GM12878 (cell line): ENCODE measurements at regions not wholly inside any gene's neighbourhood (a gene's known extent, or its start where the extent isn't known, plus 50 kb on each side); places are given as distances from the start of the nearest gene placed in this dataset.
A peak's percentile ranks its signal among the peaks of the same experiment; 100 is the strongest.

ENCODE experiments used
- ATAC-seq: fragments of 200-7000 bp; cut with Tn5 transposase; 3 replicates; pipeline ENCODE4 v1.9.1; 2020; ENCODE audit warnings: mild to moderate bottlenecking, moderate library complexity
- BruUV-seq: library from RNA; stranded (reverse); fragments of 400-500 nt; replicated peaks from 2 replicates; lab custom pipeline; 2021; lab: Mats Ljungman, UMichigan
- CTCF ChIA-PET: fragments of 300-600 bp; sonication (Branson Sonifier 250); formaldehyde crosslinking; extraction: SDS; loops from one replicate; lab custom pipeline; 2021; ENCODE audit warnings: inconsistent platforms; lab: Yijun Ruan, JAX
- POLR2A ChIA-PET: fragments of 350-600 bp; formaldehyde crosslinking; extraction: SDS; loops from one replicate; lab custom pipeline; 2021; ENCODE audit warnings: inconsistent platforms; lab: Charles Lee
- RAD21 ChIA-PET: fragments of 300-600 bp; sonication (Branson Sonifier 250); formaldehyde crosslinking; loops from one replicate; lab custom pipeline; 2023; ENCODE audit warnings: antibody characterized with exemption; ENCODE audit not compliant: unreplicated experiment; lab: Charles Lee
- SMC1A ChIA-PET: fragments of 300-600 bp; sonication (Branson Sonifier 250); formaldehyde crosslinking; loops from one replicate; lab custom pipeline; 2023; ENCODE audit not compliant: unreplicated experiment, uncharacterized antibody; lab: Charles Lee
- DNase-seq: peaks from one replicate; pipeline ENCODE4 v3.0.0-alpha.2; 2011; ENCODE audit warnings: low read depth, low spot score
- FAIRE-seq: peaks from 3 replicates; lab custom pipeline; 2011; peaks lifted over from hg19 to GRCh38; lab: Jason Lieb, UNC
- H2AFZ ChIP-seq: 2 replicates; pipeline ENCODE4 v1.6.0; 2011; ENCODE audit warnings: low read depth, low read length, control low read depth; ENCODE audit not compliant: control insufficient read depth
- H3K27ac ChIP-seq: 2 replicates; pipeline ENCODE4 v1.5.1; 2011; ENCODE audit warnings: control low read depth; ENCODE audit not compliant: control insufficient read depth, insufficient read depth
- H3K27me3 ChIP-seq, 2 experiments: replicated peaks in 1 of 2; 2 replicates each; pipeline versions ENCODE4 v1.6.0 to v1.6.1; 2011; ENCODE audit warnings: low read length in 1 of 2; ENCODE audit not compliant: control insufficient read depth in 2 of 2, insufficient read depth in 2 of 2
- H3K36me3 ChIP-seq, 2 experiments: 2 replicates each; pipeline ENCODE4 v1.5.1; 2011; ENCODE audit warnings: low read length in 1 of 2; ENCODE audit not compliant: control insufficient read depth in 2 of 2, insufficient read depth in 2 of 2
- H3K4me1 ChIP-seq: 2 replicates; pipeline ENCODE4 v1.6.1; 2011; ENCODE audit warnings: mild to moderate bottlenecking, low read length, moderate library complexity, mixed read lengths; ENCODE audit not compliant: control insufficient read depth, insufficient read depth
- H3K4me2 ChIP-seq: 2 replicates; pipeline ENCODE4 v1.6.0; 2011; ENCODE audit warnings: control low read depth; ENCODE audit not compliant: control insufficient read depth, insufficient read depth
- H3K4me3 ChIP-seq: fragments of 200-600 bp; sonication (generic); 2 replicates; pipeline ENCODE4 v1.5.1; 2016
- H3K79me2 ChIP-seq: 2 replicates; pipeline ENCODE4 v1.6.0; 2011; ENCODE audit warnings: low read length; ENCODE audit not compliant: control insufficient read depth, insufficient read depth
- H3K9ac ChIP-seq: 2 replicates; pipeline ENCODE4 v1.8.0; 2011; ENCODE audit warnings: low read length, control low read depth, mixed read lengths; ENCODE audit not compliant: control insufficient read depth, insufficient read depth
- H3K9me3 ChIP-seq: replicated peaks from 3 replicates; pipeline ENCODE4 v1.5.1; 2011; ENCODE audit warnings: mild to moderate bottlenecking, low read length; ENCODE audit not compliant: control insufficient read depth, insufficient read depth
- H4K20me1 ChIP-seq: 2 replicates; pipeline ENCODE4 v1.6.0; 2011; ENCODE audit not compliant: control insufficient read depth, insufficient read depth
- CTCF ChIP-seq, 3 experiments: IDR thresholded peaks in 2 of 3; conservative IDR thresholded peaks in 1 of 3; 2 replicates each; pipeline ENCODE4 v1.5.1; 2011; ENCODE audit warnings: low read depth in 3 of 3, low read length in 3 of 3, mild to moderate bottlenecking in 3 of 3, control low read depth in 2 of 3, moderate library complexity in 2 of 3, inconsistent platforms in 1 of 3, mixed read lengths in 1 of 3; ENCODE audit not compliant: control insufficient read depth in 2 of 3, insufficient read depth in 1 of 3; ENCODE audit errors: extremely low read depth in 1 of 3
- KDM1A ChIP-seq: fragments of 200-600 bp; sonication (generic); IDR thresholded peaks from 2 replicates; pipeline ENCODE4 v1.6.1; 2016; ENCODE audit warnings: borderline replicate concordance
- POLR2A ChIP-seq: IDR thresholded peaks from 2 replicates; pipeline ENCODE4 v1.6.1; 2011; ENCODE audit warnings: low read depth, mild to moderate bottlenecking, low read length
- POLR2AphosphoS5 ChIP-seq: IDR thresholded peaks from 2 replicates; pipeline ENCODE4 v1.6.1; 2011; ENCODE audit warnings: mild to moderate bottlenecking, low read length, inconsistent platforms
- SP1 ChIP-seq: IDR thresholded peaks from one replicate; pipeline ENCODE4 v1.6.1; 2011; ENCODE audit warnings: low read depth, low read length
- ZSCAN29 ChIP-seq: fragments of 450-650 bp; IDR thresholded peaks from 2 replicates; pipeline ENCODE4 v1.6.1; 2017; ENCODE audit warnings: mild to moderate bottlenecking, moderate library complexity
- WGBS: methylation state at CpG from one replicate; pipeline ENCODE4 v1.1.6; 2016; ENCODE audit warnings: low lambda C conversion rate; ENCODE audit not compliant: insufficient replicate concordance, insufficient coverage; ENCODE audit errors: missing lambda C conversion rate; 5-methylcytosine and 5-hydroxymethylcytosine counted together
- in situ Hi-C: fragments of 300-500 bp; cut with MboI; formaldehyde crosslinking; loops from 9 replicates; pipeline ENCODE4 v1.14.3; 2018; ENCODE audit warnings: mixed read lengths
- intact Hi-C: fragments of 100-400 bp; cut with micrococcal nuclease; formaldehyde crosslinking; loops from one replicate; pipeline ENCODE4 v1.14.2; 2022; ENCODE audit not compliant: unreplicated experiment

DNA sequence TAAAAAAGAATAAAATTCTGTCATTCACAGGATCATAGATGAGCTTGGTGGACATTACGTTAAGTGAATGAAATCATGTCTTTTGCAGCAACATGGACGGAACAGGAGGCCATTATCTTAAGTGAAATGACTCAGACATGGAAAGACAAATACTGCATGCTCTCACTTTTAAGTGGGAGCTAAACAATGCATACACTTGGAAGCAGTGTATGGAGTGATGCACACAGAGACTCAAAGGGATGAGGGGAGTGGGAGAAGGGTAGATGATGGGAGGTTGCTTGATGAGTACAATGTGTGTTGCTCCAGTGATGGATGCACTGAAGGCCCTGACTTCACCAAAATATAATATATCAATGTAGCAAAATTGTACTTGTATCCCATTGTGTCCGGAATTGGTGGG lies 293.4 kb downstream of the CD109 start:
- Histone ChIP-seq H3K27me3 (no peaks in the 10 kb centered on the region), H3K9ac (no peak overlapping the region), H3K27ac (no peak overlapping the region), H2AFZ (no peak overlapping the region), H3K79me2 (no peaks in the 10 kb centered on the region), H3K4me3 (no peak overlapping the region), H3K4me1 (no peaks in the 10 kb centered on the region), H3K36me3 (no peaks in the 10 kb centered on the region), H4K20me1 (no peaks in the 10 kb centered on the region), H3K4me2 (no peak overlapping the region), H3K9me3 (no peaks in the 10 kb centered on the region)
- BruUV-seq = no TSS peak
- ChIA-PET CTCF (no interaction called here), RAD21 (no interaction called here), SMC1A (no interaction called here), POLR2A (no interaction called here)
- WGBS = 27% methylated on average over 3 of the region's 3 CpGs
- ATAC-seq (no peak), DNase-seq (no peak), FAIRE-seq (no peak)
- no peak for TF ChIP-seq SP1
- intact Hi-C loops = no loop called here
- in situ Hi-C loops = loop anchor here (10.0 kb wide), 1 partner anchor 1225 kb away; no protein-coding TSS in a partner anchor

DNA sequence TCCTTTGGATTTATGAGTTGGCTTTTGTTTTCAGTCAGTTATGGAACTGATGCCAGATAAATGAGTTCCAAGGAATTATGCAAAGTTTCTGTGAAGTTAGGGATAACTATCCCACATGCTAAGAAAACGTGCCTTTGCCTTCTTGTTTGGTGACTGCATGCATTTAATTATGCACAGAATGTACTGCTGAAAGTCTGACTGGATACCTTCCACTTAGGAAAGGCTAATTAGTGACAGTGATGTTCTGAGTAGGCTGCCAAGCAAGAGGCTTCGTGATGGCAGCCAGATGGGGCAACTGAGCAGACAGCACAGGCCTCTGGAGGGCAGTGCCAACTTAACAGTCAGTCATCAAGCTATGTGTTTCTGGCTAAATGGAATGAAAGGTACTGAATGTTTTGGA lies 289.9 kb downstream of the CD109 start:
- in situ Hi-C loops (loop anchor here (10.0 kb wide), 1 partner anchor 1229 kb away; no protein-coding TSS in a partner anchor), intact Hi-C loops (no loop called here)
- ATAC-seq (peak; percentile 42; the same call in 1 of the 3 replicates), DNase-seq (no peak), FAIRE-seq (no peak)
- POLR2A ChIA-PET = no interaction called here
- H3K9me3 ChIP-seq = no peaks in the 10 kb centered on the region
- no peaks in the 10 kb centered on the region for H3K27me3 ChIP-seq
- H3K36me3 ChIP-seq = no peaks in the 10 kb centered on the region
- no TSS peak for BruUV-seq
- H3K4me1 ChIP-seq = no peaks in the 10 kb centered on the region
- no peak overlapping the region for H3K27ac ChIP-seq
- H3K4me3 ChIP-seq = no peak overlapping the region
- no peaks in the 10 kb centered on the region for H4K20me1 ChIP-seq
- no peak overlapping the region for H3K9ac ChIP-seq
- SMC1A ChIA-PET = interaction anchor here (0.7 kb wide), 1 partner anchor 1223 kb away, joined by 4 read pairs; no protein-coding TSS in a partner anchor
- CTCF ChIA-PET = interaction anchor here (2.5 kb wide), 1 partner anchor 1224 kb away, joined by 15 read pairs; no protein-coding TSS in a partner anchor
- TF ChIP-seq POLR2A = no peak
- no peak for TF ChIP-seq ZSCAN29
- no peak for TF ChIP-seq POLR2AphosphoS5
- no peak for TF ChIP-seq KDM1A
- TF ChIP-seq CTCF (IDR thresholded peaks at IDR 0.05 in 2 of 3, conservative IDR thresholded peaks at IDR 0.05 in 1 of 3; ENCODE audit: control insufficient read depth in 2 of 3, extremely low read depth in 1 of 3, insufficient read depth in 1 of 3, low read depth in 3 of 3, low read length in 3 of 3) = peak; percentile 6 to 16 (median 8); a peak in 2 of 6 replicates
- WGBS = 0% methylated on average over 2 of the region's 2 CpGs
- H3K4me2 ChIP-seq = no peak overlapping the region
- H3K79me2 ChIP-seq = no peaks in the 10 kb centered on the region
- RAD21 ChIA-PET = interaction anchor here (0.8 kb wide), 1 partner anchor 1223 kb away, joined by 4 read pairs; no protein-coding TSS in a partner anchor
- H2AFZ ChIP-seq = no peak overlapping the region
